VCaP (cell line): ENCODE measurements at regions not wholly inside any gene's neighbourhood (a gene's known extent, or its start where the extent isn't known, plus 50 kb on each side); places are given as distances from the start of the nearest gene placed in this dataset.

ENCODE experiments used
- H3K27ac ChIP-seq: fragments of 450-650 bp; 2 replicates; pipeline ENCODE4 v1.5.1; 2017
- CTCF ChIP-seq: fragments of 450-650 bp; conservative IDR thresholded peaks from 2 replicates; pipeline ENCODE4 v1.5.1; 2017; ENCODE audit warnings: mild to moderate bottlenecking, moderate library complexity

- H3K27ac ChIP-seq = no peak overlapping the region
- TF ChIP-seq CTCF = no peak
These were observed 86.4 kb upstream of the MTNR1B start for GRCh38 chr11:92882828-92883611.

GRCh38 chr11:92885600-92885999, 83.9 kb upstream of the MTNR1B start:
- TF ChIP-seq CTCF = no peak
- H3K27ac ChIP-seq = no peak overlapping the region

- peak; percentile 83 for TF ChIP-seq CTCF
- H3K27ac ChIP-seq = no peak overlapping the region
These were observed 83.1 kb upstream of the MTNR1B start for GRCh38 chr11:92886243-92886905.

- H3K27ac ChIP-seq = no peak overlapping the region
- TF ChIP-seq CTCF = no peak
These were observed 80.8 kb upstream of the MTNR1B start for GRCh38 chr11:92888696-92889095.

- H3K27ac ChIP-seq = no peak overlapping the region
These were observed 78.6 kb upstream of the MTNR1B start for GRCh38 chr11:92890846-92891245.

GRCh38 chr11:92892802-92893684, 76.4 kb upstream of the MTNR1B start:
- TF ChIP-seq CTCF = no peak
- peak overlapping the region; percentile 43 for H3K27ac ChIP-seq

More at GRCh38 chr11:92890846-92891245, 78.6 kb upstream of the MTNR1B start:
- no peak for TF ChIP-seq CTCF

GRCh38 chr11:92894197-92894596, 75.3 kb upstream of the MTNR1B start:
- TF ChIP-seq CTCF = no peak
- no peak overlapping the region for H3K27ac ChIP-seq
